ENCODE measurements at regions not wholly inside any gene's neighbourhood (a gene's known extent, or its start where the extent isn't known, plus 50 kb on each side); places are given as distances from the start of the nearest gene placed in this dataset.

DNA sequence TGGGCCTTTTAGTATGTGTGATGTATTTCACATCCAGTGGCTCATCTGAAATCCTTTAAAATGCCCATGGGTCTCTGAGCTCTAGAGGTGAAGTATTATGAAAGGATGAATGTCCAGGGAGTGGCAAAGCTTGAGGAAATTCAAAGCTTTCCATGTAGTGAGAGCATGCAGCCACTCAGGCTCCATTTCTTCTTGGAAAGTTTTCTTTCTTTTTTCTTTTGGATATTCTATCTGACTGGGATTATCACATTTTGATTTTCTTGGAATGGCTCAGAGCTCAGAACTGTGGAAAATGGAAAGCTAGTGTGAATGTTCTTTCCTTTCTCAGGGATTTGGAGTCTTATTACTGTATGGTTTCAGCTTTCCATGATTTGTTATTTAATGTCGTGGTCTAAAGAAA, 397.4 kb downstream of the CD109 start:
- TF ChIP-seq, protein P1, sequence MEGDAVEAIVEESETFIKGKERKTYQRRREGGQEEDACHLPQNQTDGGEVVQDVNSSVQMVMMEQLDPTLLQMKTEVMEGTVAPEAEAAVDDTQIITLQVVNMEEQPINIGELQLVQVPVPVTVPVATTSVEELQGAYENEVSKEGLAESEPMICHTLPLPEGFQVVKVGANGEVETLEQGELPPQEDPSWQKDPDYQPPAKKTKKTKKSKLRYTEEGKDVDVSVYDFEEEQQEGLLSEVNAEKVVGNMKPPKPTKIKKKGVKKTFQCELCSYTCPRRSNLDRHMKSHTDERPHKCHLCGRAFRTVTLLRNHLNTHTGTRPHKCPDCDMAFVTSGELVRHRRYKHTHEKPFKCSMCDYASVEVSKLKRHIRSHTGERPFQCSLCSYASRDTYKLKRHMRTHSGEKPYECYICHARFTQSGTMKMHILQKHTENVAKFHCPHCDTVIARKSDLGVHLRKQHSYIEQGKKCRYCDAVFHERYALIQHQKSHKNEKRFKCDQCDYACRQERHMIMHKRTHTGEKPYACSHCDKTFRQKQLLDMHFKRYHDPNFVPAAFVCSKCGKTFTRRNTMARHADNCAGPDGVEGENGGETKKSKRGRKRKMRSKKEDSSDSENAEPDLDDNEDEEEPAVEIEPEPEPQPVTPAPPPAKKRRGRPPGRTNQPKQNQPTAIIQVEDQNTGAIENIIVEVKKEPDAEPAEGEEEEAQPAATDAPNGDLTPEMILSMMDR (IDR thresholded peaks at IDR 0.05; ENCODE audit: low read depth, low read length, poor library complexity, severe bottlenecking), result no peak
- TF ChIP-seq EZH2phosphoT487 (IDR thresholded peaks at IDR 0.05; ENCODE audit: borderline replicate concordance, low read length), result no peak
